AG04450 (cell line): ENCODE measurements at regions not wholly inside any gene's neighbourhood (a gene's known extent, or its start where the extent isn't known, plus 50 kb on each side); places are given as distances from the start of the nearest gene placed in this dataset. TPM values are rescaled to one million over a fixed set of nuclear protein-coding genes. Genes with fewer than 3 reads are reported as not detected.

Source experiments
- CTCF ChIA-PET: fragments of 300-600, 350-600 bp; formaldehyde crosslinking; extraction: SDS; loops from one replicate; lab custom pipeline; 2022; ENCODE audit warnings: antibody characterized with exemption, inconsistent platforms; lab: Charles Lee
- POLR2A ChIA-PET: fragments of 350-600 bp; formaldehyde crosslinking; extraction: SDS; loops from one replicate; lab custom pipeline; 2021; ENCODE audit warnings: antibody characterized with exemption, inconsistent platforms; lab: Yijun Ruan, JAX
- DNase-seq: peaks from one replicate; pipeline ENCODE4 v3.0.0-alpha.2; 2011; ENCODE audit warnings: low read depth, low spot score
- H3K27ac ChIP-seq: one replicate; pipeline ENCODE4 v1.5.1; 2012; ENCODE audit warnings: low read depth, low read length, control low read depth
- H3K27me3 ChIP-seq: one replicate; pipeline ENCODE4 v1.6.0; 2012; ENCODE audit warnings: low read length; ENCODE audit not compliant: control insufficient read depth, insufficient read depth
- H3K4me3 ChIP-seq: 2 replicates; pipeline ENCODE4 v1.5.1; 2011; ENCODE audit warnings: mild to moderate bottlenecking, low read depth, low read length, control low read depth
- H3K9me3 ChIP-seq: 2 replicates; pipeline ENCODE4 v1.5.1; 2012; ENCODE audit warnings: low read length; ENCODE audit not compliant: control insufficient read depth, insufficient read depth
- small RNA-seq: library from RNA; depleted of rRNA; stranded (forward); fragments of <200 nt; gene quantifications from one replicate; pipeline ENCODE3, GENCODE V24; 2012; ENCODE audit warnings: low read depth; ENCODE audit not compliant: insufficient read length
- TF ChIP-seq, protein P1 (sequence below): IDR thresholded peaks from 2 replicates; pipeline ENCODE4 v1.5.1; 2011; ENCODE audit warnings: low read depth, low read length, control low read depth, inconsistent platforms

DNA sequence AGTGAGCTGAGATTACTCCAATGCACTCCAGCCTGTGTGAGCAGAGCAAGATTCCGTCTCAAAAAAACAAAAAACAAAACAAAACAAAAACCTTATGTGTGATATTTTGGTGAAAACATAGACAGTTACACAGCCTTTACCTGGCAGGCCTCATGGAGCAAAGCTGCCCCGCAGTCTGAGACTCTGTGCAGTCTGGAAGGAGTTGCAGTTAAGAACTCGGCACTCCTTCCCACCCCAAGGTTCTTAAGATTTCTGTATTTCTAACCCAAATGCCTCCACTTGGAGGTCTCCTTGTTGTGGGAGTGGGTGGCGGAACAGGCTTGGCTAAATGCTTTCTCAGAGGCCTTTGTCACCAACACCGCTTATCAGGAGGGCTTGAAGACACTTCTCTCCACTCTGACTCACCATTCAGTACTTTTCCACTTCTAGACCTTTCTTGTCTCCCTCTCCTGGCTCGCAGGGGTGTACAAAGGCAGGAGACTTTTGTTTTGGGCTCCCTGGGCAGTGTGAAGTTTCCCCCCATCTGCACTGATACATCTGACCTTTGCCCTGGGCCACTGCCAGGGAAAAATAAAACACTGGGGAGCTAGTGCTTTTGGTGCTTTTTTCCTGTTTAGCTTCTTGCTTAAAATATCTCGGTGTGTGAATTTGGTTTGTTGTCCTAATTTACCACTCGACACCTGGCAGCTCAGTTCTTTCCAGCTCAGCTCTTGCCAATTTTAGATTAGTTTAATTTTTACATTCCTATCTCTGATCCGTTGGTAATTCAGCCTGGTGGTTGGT, 51.3 kb upstream of the MAGI2 start:
- POLR2A ChIA-PET, result no interaction called here
- CTCF ChIA-PET, result no interaction called here
- Histone ChIP-seq H3K27me3 (no peaks in the 10 kb centered on the region), H3K4me3 (no peak overlapping the region), H3K9me3 (no peaks in the 10 kb centered on the region), H3K27ac (no peak overlapping the region)
- DNase-seq, result no peak
- TF ChIP-seq, protein P1, sequence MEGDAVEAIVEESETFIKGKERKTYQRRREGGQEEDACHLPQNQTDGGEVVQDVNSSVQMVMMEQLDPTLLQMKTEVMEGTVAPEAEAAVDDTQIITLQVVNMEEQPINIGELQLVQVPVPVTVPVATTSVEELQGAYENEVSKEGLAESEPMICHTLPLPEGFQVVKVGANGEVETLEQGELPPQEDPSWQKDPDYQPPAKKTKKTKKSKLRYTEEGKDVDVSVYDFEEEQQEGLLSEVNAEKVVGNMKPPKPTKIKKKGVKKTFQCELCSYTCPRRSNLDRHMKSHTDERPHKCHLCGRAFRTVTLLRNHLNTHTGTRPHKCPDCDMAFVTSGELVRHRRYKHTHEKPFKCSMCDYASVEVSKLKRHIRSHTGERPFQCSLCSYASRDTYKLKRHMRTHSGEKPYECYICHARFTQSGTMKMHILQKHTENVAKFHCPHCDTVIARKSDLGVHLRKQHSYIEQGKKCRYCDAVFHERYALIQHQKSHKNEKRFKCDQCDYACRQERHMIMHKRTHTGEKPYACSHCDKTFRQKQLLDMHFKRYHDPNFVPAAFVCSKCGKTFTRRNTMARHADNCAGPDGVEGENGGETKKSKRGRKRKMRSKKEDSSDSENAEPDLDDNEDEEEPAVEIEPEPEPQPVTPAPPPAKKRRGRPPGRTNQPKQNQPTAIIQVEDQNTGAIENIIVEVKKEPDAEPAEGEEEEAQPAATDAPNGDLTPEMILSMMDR, result no peak

Small RNA genes lying in the stretch of these regions (small RNA-seq; reads per million reads assigned to genes)
- not detected for gene RNA5SP234
- not detected for gene RNU6-849P
